Stimulated activated CD8-positive, alpha-beta memory T cell treated with anti-CD3 and anti-CD28 coated beads, Interleukin-15, amount 100 ng/mL, for 4 hours (primary cell): ENCODE measurements at regions not wholly inside any gene's neighbourhood (a gene's known extent, or its start where the extent isn't known, plus 50 kb on each side); places are given as distances from the start of the nearest gene placed in this dataset.

Experiments used
- DNase-seq, 2 donors: peaks; one replicate each; pipeline ENCODE4 v3.0.0-alpha.2; 2020; ENCODE audit warnings: low read depth in 2 of 2

- DNase-seq, result no peak
Measured at GRCh38 chr2:145221516-145221915, 701.6 kb upstream of the ZEB2 start.

GRCh38 chr2:145221032-145221431 is 701.1 kb upstream of the ZEB2 start:
- DNase-seq, result no peak

- DNase-seq, result no peak
Measured at GRCh38 chr2:145220496-145220895, 700.6 kb upstream of the ZEB2 start.

- DNase-seq, result no peak
Measured at GRCh38 chr2:145207884-145208283, 688.0 kb upstream of the ZEB2 start.

- DNase-seq, result no peak
Measured at GRCh38 chr2:145206496-145207281, 686.8 kb upstream of the ZEB2 start.

- no peak for DNase-seq
Measured at GRCh38 chr2:145203891-145204290, 684.0 kb upstream of the ZEB2 start.

GRCh38 chr2:145199827-145200706 is 680.1 kb upstream of the ZEB2 start:
- no peak for DNase-seq

- DNase-seq, result no peak
Measured at GRCh38 chr2:145199042-145199441, 679.1 kb upstream of the ZEB2 start.

GRCh38 chr2:145198555-145198954 is 678.6 kb upstream of the ZEB2 start:
- DNase-seq, result no peak

GRCh38 chr2:145197944-145198343 is 678.0 kb upstream of the ZEB2 start:
- no peak for DNase-seq

GRCh38 chr2:145194673-145195072 is 674.8 kb upstream of the ZEB2 start:
- no peak for DNase-seq

- DNase-seq, result no peak
Measured at GRCh38 chr2:145190031-145190703, 670.2 kb upstream of the ZEB2 start.

GRCh38 chr2:145186303-145186702 is 666.4 kb upstream of the ZEB2 start:
- no peak for DNase-seq

- no peak for DNase-seq
Measured at GRCh38 chr2:145185696-145186095, 665.8 kb upstream of the ZEB2 start.

- no peak for DNase-seq
Measured at GRCh38 chr2:145184741-145185651, 665.1 kb upstream of the ZEB2 start.

GRCh38 chr2:145169285-145169684 is 649.4 kb upstream of the ZEB2 start:
- DNase-seq, result no peak

GRCh38 chr2:145168091-145168490 is 648.2 kb upstream of the ZEB2 start:
- no peak for DNase-seq

- no peak for DNase-seq
Measured at GRCh38 chr2:145166731-145167302, 646.9 kb upstream of the ZEB2 start.

- no peak for DNase-seq
Measured at GRCh38 chr2:145161656-145162055, 641.7 kb upstream of the ZEB2 start.

GRCh38 chr2:145160855-145161254 is 640.9 kb upstream of the ZEB2 start:
- no peak for DNase-seq

GRCh38 chr2:145159676-145160075 is 639.8 kb upstream of the ZEB2 start:
- no peak for DNase-seq
